NCI-H446 (cell line): ENCODE measurements at regions not wholly inside any gene's neighbourhood (a gene's known extent, or its start where the extent isn't known, plus 50 kb on each side); places are given as distances from the start of the nearest gene placed in this dataset.

ENCODE experiments used
- DNase-seq, 2 experiments: peaks; one replicate each; lab custom pipeline; 2025; lab: John Stamatoyannopoulos, UW

DNA sequence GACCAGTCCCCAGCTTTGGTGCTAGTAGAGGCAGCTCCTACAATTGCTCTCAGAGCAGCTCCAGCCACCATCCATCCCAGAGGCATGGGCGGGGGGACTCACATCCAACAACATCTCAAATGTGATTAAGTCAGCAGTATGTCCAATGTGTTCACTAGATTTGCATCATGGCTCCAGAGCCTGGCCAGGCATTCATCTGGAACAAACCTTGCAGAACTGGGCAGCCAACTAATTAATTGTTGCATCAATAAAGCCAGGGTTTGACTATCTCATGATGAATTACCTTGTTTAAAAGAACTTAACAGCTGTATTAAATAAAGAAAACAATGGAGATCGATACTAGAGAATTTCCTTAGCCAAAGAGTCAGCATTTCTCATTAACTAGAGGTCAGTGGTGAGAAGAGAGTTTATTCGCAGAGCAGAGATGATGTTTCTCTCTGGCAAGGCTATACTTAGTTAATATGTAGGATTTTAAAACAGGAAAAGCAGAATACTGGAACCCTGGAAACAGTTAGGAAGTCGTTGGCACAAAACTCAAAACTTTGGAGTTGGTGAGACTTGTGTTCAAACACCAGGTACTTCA lies 494.4 kb downstream of the GRIN2A start:
- no peak for DNase-seq

DNA sequence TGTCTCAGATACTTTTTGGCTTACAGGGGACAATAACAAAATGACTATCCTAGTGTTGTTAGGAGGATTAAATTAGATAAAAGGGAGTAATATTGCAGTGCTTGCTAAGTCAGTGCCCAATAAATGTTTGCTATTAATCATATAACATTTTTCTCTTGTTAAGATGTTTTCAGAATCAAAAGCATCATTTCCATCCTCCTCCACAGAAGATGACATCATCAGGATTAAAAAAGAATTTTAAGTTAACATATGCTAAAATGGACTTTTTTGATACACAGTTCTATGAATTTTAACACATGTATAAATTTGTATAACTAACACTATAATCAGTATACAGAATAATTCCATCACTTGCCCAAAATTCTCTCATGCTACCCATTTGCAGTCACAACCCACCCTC lies 492.6 kb downstream of the GRIN2A start:
- DNase-seq = no peak

DNA sequence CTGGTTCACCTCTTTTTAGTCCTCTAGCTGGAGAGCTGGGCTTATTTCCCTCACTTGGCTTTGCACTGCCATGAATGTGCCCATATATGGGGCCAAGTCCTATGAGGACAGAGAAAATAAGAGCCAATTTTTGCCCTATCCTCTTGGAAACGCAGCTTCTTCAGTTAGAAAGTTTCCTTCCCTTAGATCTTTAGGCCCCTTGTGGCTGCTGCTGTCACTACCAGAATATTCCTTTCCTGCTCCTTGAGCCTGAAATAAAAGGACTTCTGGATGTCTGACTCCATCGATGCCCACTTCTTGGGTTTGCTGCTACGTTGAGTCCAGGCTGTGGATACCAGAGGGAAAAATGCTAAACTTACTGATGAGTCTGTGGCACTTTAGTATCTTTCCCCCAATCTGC lies 487.1 kb downstream of the GRIN2A start:
- DNase-seq = no peak
